HG03175 (cell line): ENCODE measurements at regions not wholly inside any gene's neighbourhood (a gene's known extent, or its start where the extent isn't known, plus 50 kb on each side); places are given as distances from the start of the nearest gene placed in this dataset.

Source experiments
- ATAC-seq: cut with Tn5 transposase; IDR thresholded peaks from one replicate; pipeline ENCODE4 v1.9.1; 2021; ENCODE audit warnings: mild to moderate bottlenecking, moderate library complexity; ENCODE audit not compliant: unreplicated experiment

DNA sequence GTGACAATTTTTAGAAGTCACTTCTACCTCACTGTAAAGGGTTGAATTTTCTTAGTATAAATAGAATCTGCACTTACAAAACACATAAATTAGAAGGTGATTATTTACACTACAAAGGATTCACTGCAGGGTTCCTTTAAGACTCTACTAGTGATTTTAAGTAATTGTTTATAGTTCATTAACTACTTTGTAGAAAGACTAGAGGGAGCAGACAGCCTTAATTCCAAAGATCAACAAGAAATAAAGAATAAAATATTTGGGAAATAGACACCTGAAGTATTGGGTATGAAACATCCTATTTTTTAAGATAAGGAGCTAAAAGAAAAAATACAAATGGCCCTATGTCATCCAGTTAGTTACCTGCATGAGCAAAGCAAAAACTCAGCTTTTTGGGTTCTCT lies 360.5 kb upstream of the ALCAM start:
- ATAC-seq: no peak

DNA sequence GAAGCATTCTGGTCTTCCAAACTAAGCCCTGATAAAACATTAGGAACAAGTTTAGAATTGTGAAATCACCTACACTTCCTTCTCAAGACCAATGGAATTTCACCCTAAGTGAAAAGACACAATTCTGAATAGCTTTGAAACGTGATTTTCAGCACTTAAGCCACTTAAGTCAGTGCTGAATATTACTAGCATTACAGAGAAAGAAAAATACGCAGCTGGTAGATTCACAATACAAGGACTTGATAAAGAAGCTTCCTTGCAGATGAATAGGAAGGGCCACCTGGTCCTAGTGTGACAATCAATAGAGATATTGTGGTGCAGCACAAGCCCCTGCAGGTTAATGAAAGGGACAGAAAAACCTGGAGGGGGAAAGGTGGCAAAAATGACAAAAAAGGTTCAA lies 353.1 kb upstream of the ALCAM start:
- no peak for ATAC-seq

DNA sequence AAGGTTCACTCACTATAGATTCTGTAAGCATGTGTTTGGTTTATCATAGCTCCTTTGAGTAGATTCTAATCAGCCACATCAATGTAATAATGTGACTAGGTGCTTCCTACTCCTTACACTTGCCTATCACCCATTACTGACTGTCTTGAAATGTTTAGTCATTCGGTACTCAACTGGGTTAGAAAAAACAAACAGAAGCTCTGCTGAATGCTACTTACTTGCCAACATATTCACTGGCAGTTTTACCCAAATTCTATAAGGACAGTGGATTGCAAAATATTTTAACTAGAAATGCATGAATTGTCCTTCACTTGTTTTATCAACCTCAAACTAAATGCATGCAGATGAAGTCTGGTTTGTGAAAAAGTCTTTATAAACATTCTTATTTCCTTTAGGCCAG lies 352.1 kb upstream of the ALCAM start:
- no peak for ATAC-seq

DNA sequence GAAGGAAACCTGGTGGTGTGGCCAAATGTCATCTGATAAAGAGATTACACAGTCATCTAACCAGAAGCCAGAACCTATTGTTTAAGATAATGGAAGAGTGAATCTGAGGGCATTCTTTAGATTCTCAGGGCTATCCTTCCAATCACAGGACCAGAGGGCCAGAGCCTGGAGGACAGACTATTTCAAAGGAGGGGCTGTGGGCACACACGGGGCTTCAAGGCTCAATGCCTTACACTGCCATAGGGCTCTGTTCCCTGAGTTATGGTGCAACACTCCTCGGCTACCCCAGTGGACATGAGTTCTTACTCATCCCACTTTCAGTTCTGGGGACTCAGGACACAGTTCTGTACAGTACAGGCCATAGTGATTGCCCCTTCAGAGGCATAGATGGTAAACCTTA lies 343.9 kb upstream of the ALCAM start:
- no peak for ATAC-seq

DNA sequence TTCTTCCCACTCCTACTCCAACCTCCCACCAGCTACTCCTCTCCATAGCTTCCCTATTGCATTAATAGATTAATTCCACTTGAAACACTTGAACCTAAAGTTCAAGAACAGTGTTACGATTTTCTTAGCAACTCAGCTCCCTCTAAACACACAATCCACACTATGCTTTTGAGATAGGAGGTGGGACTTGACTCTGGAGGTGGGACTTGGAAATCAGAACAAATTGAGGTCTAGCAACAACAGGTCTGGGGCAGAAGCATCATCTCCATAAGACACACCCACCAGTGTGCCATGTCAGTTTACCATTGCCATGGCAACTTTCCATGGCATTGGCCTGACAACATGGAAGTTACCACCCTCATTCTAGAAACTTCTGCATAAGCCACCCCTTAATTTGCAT lies 336.5 kb upstream of the ALCAM start:
- ATAC-seq: no peak

DNA sequence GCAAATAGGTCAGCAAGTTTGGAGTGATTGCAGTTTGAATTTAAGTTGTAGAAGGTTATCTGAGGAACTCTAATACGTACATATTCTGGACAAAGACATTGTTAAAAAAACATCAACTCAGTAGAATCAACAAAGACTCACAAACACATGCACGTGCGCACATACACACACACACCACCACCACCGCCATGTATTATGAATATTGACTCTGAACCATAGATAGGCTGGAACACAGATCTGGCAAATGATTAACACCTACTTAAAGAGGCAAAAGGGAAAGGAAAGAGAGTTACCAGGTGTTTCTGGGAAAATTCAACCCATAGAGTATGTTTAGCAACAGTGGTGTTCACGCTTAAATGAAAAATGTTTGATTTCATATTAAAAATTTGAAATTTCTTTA lies 334.2 kb upstream of the ALCAM start:
- no peak for ATAC-seq

DNA sequence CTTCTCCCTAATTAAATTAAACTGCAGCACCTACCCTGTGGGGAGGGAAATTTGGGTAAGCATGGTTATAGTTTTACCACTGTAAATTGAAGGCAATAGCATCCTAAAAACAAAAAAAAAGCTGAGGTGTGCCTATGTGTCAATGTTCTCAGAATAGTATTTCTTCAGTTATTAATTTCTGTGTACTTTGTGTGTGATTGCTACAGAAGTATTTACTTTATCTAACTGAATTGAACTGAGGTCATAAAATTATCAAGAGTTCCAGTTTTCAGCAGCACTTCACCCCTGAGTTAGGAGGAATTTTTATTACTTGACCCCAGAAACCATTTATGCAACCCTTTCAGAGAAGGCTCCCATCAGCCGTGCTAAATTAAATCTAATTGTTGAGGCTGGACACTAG lies 333.6 kb upstream of the ALCAM start:
- no peak for ATAC-seq

DNA sequence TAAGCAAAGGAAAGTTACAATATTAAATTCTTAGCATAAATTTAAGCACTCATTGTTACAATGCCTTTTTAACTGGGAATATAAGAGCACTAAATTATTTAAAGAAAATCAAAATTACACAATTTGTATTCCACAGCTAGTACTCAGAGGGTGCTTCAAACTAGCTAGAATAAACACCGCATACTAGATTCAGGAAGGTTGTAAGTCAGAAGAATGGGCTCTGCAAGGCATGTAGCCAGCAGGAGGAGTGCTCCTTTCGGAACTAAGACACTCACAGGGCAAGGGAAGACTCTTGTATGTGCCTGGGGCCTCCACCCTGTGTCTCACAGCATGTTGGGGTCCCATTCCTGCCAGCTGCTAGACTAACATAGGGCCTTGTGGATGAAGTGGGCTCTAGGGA lies 327.7 kb upstream of the ALCAM start:
- ATAC-seq: no peak

DNA sequence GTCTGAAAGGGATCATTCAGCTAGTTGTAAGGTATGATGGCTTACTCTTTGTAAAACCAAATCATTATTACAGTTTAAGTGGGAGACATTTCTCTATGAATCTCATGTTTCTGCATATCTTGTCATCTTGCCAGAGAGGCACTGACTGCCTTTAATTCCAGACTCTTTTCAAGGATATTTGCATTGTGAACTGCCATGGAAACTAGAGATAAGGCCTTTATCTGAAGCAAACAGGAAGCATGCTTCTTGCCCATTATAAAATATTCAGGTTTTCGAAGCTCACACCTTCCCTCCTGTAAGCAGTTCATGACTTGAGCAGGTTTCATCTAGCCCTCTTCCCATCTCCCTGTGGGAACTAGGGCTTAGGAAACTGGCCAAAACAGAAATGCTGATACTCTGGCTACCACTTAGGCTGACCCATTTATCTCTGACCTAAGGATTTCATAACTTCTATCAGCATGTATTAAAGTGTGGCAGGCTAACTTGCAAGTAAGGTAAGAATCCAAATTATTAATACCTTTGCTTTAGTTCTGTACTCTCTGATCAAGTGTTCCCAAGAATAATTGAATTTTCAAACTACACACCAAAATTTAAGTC lies 326.6 kb upstream of the ALCAM start:
- ATAC-seq: no peak

DNA sequence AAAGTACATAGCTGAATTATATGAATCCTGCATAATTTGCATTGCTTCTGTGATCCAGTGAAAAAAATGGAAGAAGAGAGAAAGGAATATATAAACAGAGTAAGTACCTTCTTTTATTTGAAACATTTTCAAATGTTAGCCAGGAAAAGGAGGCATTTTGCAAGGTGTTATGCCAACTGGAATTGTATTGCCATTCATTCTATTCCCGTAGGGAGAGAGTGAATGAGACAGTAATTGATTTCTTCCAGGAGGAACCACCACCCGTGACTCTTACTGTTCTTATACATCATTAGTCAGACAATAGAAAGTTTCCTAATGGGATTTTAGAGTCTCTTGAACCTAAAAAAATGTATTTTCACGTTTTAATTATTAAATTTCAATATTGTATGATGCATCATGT lies 324.1 kb upstream of the ALCAM start:
- ATAC-seq: no peak

DNA sequence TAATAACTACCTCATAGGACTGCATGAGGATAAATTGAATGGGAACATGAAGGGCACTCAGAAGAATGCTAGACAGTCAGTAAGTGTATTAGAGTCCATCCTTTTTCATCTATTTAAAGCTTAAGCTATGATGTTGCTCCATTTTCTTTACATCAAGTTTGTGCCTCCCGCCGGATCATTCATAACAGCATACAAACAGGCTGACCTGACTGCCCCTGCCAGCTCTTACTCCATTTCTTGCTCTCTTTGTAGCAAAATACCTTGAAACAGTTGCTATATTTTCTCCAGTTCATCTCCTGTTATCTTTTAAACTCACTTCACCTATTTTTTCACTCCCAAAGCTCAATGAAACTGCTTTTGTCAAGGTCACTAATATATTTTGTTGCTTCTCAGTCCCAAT lies 315.6 kb upstream of the ALCAM start:
- no peak for ATAC-seq

DNA sequence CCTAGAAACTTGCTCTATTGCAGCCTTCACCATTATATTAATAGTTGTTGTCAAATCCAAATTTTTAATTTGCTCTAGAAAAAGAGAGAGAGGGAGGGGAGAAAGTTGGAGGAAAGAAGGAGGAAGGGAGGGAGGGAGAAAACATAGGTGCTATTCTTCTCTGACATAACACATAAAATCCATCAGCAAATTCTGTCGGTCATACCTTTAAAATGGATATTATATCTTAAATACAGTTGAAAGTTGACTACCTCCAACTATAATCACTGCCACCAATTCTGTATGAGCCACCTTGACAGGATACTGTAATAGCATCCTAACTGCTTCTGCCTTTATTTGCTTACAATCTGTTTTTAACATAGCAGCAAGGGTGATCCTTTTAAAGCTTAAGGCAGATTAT lies 314.7 kb upstream of the ALCAM start:
- ATAC-seq: no peak

DNA sequence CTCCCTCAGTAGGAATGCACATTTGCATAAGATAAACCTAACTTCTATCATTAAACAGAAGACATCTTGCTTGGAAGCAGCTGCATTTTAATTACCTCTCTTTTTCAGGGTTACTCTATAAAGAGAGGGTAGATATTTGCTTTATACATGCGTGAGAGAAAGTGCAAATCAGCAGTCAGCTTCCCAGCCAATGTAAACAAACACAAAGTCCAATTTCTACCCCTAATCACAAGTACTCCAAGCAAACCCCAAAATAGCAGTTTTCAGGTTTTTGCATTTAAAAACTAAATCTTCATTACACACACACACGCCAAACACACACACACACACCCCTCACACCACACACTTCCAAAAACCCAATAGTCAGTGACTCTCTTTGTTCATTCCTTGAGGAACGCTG lies 303.9 kb upstream of the ALCAM start:
- ATAC-seq: no peak

DNA sequence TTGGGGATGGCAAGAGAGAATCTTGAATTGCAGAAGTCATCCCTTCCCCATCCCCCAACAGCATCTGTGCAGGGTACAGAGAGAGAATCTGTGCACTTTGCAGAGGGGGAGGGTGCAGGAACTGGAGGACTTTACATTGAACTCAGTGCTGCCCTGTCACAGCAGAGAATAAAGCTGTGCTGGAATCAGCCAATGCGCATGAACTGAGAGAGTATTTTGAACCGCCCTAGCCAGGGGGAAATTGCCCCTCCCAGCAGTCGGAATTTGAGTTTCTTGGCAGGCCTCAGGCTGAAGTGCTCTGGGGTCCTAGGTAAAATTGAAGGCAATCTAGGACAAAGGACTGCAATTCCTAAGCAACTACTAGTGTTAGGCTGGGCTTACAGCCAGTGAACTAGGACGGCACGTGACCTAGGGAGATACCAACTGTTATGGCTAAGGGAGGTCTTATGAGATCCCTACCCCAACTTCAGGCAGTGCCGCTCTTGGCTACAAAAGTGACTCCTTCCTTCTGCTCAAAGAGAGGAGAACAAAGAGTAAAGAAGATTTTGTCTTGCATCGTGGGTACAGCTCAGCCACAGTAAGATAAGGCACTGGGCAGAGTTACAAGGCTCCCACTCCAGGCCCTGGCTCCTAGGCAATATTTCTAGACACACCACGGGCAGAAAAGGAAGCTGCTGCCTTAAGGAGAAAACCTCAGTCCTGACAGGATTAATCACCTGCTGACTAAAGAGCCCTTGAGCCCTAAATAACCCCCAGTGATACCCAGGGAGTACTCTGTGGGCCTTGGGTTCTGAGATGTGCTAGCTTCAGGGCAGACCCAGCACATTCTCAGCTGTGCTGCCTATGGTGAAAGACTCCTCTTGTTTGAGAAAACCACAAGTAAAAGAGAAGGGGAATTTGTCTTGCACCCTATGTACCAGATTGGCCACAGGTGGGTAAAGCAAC lies 300.5 kb upstream of the ALCAM start:
- ATAC-seq: no peak

DNA sequence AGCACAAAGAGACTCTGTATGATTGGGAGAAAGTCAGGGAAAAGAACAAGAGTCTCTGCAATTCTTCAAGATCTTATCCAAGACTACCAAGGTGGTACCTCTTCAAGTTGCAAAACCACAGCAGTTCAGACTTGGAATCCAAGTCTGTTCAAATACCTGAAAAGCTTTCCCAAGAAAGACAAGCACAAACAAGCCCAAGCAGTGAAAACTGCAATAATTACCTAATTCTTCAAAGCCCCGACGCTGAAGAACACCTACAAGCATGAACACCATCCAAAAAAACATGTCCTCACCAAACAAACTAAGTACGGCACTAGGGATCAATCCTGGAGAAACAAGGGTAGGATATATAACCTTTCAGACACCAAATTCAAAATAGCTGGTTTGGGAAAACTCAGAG lies 299.3 kb upstream of the ALCAM start:
- ATAC-seq: no peak

DNA sequence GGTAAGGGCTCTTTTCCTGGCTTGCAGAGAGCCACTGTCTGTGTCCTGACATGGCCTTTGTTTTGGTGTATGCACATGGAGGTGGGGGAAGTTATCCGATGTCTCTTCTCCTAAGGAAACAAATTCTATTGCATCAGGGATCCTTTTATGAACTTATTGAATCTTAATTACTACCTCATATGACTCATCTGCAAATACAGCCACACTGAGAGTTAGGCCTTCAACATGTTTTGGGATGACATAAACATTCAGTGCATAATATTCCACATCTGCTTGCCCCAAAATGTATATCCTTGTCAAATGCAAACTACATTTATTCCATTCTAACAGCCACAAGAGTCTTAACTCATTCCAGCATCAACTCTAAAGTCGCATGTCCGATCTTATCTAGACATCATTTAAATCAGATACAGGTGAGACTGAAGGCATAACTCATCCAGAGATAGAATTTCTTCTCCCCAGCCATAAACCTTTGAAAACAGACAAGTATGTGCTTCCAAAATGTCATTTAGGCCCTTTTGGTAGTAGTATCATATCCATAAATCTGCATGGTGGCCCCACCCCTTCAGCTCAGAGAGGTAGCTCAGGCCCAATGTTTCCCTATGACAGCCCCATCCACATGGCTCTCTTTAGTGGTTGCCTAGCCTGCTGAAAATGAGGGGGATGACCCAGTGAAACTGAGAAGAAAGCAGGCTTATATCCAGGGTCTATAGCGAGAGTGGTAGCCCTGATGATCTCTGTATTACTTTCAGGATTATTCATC lies 289.5 kb upstream of the ALCAM start:
- no peak for ATAC-seq

DNA sequence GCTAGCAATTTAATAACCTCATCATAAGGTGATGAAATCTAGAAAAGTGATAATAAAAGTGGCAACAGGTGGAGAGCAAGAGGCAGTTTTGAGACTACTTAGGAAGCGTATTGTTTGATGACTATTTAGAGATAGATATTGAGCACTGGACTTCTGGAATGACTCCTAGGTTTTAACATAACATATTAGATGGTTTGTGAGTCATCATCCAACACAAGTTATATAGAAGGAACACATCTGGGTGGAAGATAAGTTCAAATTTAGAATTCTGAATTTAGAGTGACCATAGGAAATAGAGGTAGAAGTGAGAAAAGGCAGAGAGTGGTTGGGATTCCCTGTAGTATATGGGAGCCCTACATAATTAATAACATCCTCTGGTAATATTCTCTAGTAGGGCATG lies 282.8 kb upstream of the ALCAM start:
- ATAC-seq: no peak

DNA sequence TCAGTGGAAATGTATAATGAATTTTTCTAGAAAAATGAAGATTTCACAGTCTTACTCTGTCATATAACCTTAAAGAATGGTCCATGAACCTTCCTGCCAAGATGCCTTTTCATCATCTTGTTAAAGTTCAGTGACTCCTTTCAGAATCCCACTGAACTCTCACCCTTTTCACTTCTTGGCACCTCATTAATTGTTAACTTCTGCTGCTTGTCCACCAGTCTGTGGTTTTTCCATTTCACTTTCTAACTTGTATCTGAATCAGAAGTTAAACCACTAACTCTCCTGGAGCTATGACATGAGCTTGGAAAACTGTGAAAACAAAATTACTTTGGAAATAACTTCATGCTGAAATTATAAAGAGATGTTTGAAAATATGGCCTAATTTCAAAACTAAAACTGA lies 281.2 kb upstream of the ALCAM start:
- ATAC-seq: no peak

DNA sequence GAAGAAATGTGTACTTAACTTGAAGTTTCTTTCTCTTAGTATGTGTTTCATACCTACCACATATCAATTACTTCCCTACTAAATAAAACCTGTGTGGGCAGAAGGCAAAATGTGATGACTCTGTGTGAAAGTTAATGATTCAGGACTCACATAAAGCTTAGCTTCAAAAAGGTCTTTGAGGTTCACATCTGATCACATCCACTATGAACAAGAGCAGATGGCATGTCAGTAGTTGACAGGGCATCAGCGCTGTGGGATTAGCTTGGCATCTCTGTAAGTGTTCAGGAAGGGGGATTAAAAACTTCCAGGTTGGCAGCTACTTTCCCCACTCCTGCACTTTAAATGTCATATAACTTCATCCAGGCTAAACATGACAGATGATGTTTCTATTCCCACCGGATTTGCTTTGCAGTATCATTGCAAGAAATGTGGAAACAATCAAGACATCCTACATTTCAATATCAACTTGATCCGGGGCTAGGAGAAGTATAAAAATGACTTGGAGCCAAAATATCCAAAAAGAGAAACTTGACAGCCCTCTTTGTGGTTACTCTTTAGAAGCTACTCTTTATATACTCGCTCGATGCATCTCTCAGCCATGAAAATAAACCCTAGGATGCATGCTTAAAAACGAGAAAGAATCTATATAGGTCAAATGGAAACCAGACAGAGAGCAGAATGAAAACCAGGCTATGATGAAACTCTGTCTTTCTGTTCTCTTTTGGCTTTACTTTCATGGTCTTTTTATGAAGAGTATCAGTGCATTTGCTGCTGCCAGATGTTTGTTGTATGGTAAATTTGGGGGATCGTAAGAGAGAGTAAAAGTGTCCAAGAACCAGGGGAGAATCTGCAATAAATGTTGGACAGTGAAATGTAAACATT lies 273.1 kb upstream of the ALCAM start:
- no peak for ATAC-seq

DNA sequence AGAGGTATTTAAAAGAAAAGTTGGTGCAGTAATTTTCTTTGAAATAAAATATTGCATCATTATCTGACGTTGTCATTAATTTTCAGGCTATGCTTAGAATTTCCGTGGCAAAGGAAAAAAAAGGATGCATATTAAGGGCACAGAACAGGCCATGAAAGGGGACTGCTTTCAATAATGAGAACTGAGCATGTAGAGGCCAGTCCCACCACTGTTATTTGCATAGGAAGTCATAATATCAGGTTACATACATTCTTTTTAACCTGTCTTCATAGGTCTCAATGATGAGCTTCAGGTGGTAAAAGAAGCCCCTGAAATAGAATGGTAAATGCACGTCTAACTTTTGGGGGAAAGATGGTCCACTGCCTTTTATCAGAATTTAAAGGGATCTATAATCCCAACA lies 272.1 kb upstream of the ALCAM start:
- ATAC-seq: no peak

DNA sequence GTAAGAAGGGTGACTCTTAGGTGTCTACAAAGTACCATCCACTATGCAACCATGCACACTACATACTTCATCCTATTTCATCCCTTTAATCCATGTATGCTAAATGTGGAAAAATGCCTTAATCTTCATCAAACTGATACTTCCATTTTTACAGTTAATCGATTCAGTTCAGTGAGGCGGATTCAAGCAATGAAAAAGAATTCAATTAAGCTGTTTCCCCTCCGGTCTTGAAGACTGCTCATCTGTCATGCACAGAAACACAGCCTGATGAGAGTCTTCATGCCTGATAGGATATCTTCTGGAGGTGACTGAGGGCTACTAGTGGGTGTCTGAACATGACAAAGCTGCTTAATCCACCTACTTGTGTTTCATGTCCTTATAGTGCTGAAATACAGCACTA lies 270.6 kb upstream of the ALCAM start:
- no peak for ATAC-seq
